ENCODE measurements at regions not wholly inside any gene's neighbourhood (a gene's known extent, or its start where the extent isn't known, plus 50 kb on each side); places are given as distances from the start of the nearest gene placed in this dataset.

DNA sequence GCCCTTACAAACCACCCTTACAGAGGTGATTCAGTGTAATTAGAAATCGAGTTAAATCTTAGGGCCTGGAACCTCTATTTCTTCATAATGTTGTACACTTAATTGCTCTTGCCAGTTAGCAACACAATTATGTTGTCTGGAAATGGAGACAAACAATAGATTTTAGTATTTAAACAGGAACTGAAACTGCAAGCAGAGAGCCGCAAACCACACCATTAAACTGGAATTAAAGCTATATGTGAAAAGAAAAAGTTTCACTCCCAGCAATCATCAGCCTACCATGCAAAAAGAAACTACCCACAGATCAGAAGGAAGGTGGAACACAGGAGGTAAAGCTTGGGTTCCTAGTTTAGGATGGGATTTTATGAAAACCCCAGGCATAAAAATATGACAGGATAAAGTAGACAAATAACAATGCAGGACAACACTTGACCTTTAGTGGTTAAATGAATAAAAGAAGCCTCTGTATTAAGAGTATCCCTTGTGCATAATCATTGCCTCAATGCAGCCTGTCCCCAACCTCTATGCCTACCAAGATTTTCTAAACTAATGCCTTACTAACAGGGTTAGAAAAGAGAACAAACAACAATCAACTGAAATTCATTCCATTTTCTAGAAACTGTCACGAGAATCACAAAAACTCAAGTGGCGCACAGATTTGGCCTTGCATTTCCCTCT lies 304.3 kb upstream of the ESRRG start:
- no peak for TF ChIP-seq POLR2AphosphoS5 (IDR thresholded peaks at IDR 0.05; ENCODE audit: low read depth, low read length)
- no peak for TF ChIP-seq TAF1 (IDR thresholded peaks at IDR 0.05; ENCODE audit: low read depth, low read length)
- no peak for TF ChIP-seq POLR2A (IDR thresholded peaks at IDR 0.05; ENCODE audit: low read depth, low read length)
- no peak for TF ChIP-seq POU2F2 (IDR thresholded peaks at IDR 0.05; ENCODE audit: low read depth, low read length)
- TF ChIP-seq PAX5 (IDR thresholded peaks at IDR 0.05; ENCODE audit: insufficient read depth, low read length, severe bottlenecking) = no peak
- TF ChIP-seq SPI1 (IDR thresholded peaks at IDR 0.05; ENCODE audit: low read depth, low read length) = peak; percentile 95
- no peak for DNase-seq (ENCODE audit: insufficient read length, low spot score)
- no peak for FAIRE-seq

DNA sequence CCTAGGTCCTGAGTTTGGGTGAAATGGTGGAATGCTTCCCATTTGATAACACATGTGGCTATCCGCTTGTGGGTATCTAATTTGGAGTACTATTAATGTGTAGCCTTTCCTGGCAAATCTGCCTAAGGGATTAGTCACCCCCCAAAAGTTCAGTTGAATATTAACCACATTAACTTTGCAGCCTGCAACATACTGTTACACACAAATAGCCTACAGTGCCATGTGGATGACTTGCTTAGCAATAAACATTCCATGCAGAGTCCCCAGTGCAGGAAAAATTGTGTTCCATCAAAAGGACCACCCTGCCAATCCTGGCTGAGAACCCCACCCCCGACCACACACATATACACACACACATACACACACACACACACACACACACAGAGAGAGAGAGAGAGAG lies 303.3 kb upstream of the ESRRG start:
- TF ChIP-seq POU2F2 (IDR thresholded peaks at IDR 0.05; ENCODE audit: low read depth, low read length) = no peak
- TF ChIP-seq POLR2AphosphoS5 (IDR thresholded peaks at IDR 0.05; ENCODE audit: low read depth, low read length) = no peak
- no peak for TF ChIP-seq PAX5 (IDR thresholded peaks at IDR 0.05; ENCODE audit: insufficient read depth, low read length, severe bottlenecking)
- TF ChIP-seq SPI1 (IDR thresholded peaks at IDR 0.05; ENCODE audit: low read depth, low read length) = no peak
- no peak for TF ChIP-seq POLR2A (IDR thresholded peaks at IDR 0.05; ENCODE audit: low read depth, low read length)
- no peak for TF ChIP-seq TAF1 (IDR thresholded peaks at IDR 0.05; ENCODE audit: low read depth, low read length)
- FAIRE-seq = no peak
- DNase-seq (ENCODE audit: insufficient read length, low spot score) = no peak

- no peak for DNase-seq (ENCODE audit: insufficient read length, low spot score)
- TF ChIP-seq POU2F2 (IDR thresholded peaks at IDR 0.05; ENCODE audit: low read depth, low read length) (no peak), POLR2A (IDR thresholded peaks at IDR 0.05; ENCODE audit: low read depth, low read length) (no peak), TAF1 (IDR thresholded peaks at IDR 0.05; ENCODE audit: low read depth, low read length) (no peak)
- no peak for FAIRE-seq
Measured at GRCh38 chr1:217025381-217025780, 302.2 kb upstream of the ESRRG start.

DNA sequence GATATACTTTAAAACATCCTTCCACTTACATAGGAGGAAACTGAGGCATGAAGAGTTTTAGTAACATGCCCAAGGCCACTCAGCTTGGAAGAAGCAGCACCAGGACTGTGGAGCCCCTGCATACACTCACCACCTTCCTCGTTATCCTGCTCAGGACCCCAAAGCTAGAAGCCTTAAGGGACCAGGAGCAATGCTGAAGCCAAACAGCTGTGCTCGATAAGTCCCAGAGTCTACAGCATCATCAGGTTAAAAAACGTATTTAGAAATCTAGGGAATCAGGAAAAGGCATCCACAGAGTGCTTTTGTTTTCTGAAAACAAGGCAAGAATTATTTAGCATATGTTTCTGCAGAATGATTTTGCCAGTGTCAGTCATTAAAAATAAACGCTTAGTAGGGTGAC lies 301.7 kb upstream of the ESRRG start:
- FAIRE-seq (no peak), DNase-seq (ENCODE audit: insufficient read length, low spot score) (no peak)
- TF ChIP-seq POLR2AphosphoS5 (IDR thresholded peaks at IDR 0.05; ENCODE audit: low read depth, low read length) (no peak), PAX5 (IDR thresholded peaks at IDR 0.05; ENCODE audit: insufficient read depth, low read length, severe bottlenecking) (no peak), POU2F2 (IDR thresholded peaks at IDR 0.05; ENCODE audit: low read depth, low read length) (no peak), SPI1 (IDR thresholded peaks at IDR 0.05; ENCODE audit: low read depth, low read length) (no peak), TAF1 (IDR thresholded peaks at IDR 0.05; ENCODE audit: low read depth, low read length) (no peak), POLR2A (IDR thresholded peaks at IDR 0.05; ENCODE audit: low read depth, low read length) (no peak)

GRCh38 chr1:217021956-217022355 lies 298.7 kb upstream of the ESRRG start:
- no peak for TF ChIP-seq TAF1 (IDR thresholded peaks at IDR 0.05; ENCODE audit: low read depth, low read length)
- TF ChIP-seq POLR2AphosphoS5 (IDR thresholded peaks at IDR 0.05; ENCODE audit: low read depth, low read length) = no peak
- TF ChIP-seq SPI1 (IDR thresholded peaks at IDR 0.05; ENCODE audit: low read depth, low read length) = no peak
- no peak for TF ChIP-seq PAX5 (IDR thresholded peaks at IDR 0.05; ENCODE audit: insufficient read depth, low read length, severe bottlenecking)
- TF ChIP-seq POLR2A (IDR thresholded peaks at IDR 0.05; ENCODE audit: low read depth, low read length) = no peak
- no peak for TF ChIP-seq POU2F2 (IDR thresholded peaks at IDR 0.05; ENCODE audit: low read depth, low read length)
- no peak for DNase-seq (ENCODE audit: insufficient read length, low spot score)
- no peak for FAIRE-seq

- TF ChIP-seq POLR2AphosphoS5 (IDR thresholded peaks at IDR 0.05; ENCODE audit: low read depth, low read length) = no peak
- no peak for TF ChIP-seq POU2F2 (IDR thresholded peaks at IDR 0.05; ENCODE audit: low read depth, low read length)
- TF ChIP-seq PAX5 (IDR thresholded peaks at IDR 0.05; ENCODE audit: insufficient read depth, low read length, severe bottlenecking) = no peak
- no peak for TF ChIP-seq POLR2A (IDR thresholded peaks at IDR 0.05; ENCODE audit: low read depth, low read length)
- no peak for TF ChIP-seq SPI1 (IDR thresholded peaks at IDR 0.05; ENCODE audit: low read depth, low read length)
- no peak for TF ChIP-seq TAF1 (IDR thresholded peaks at IDR 0.05; ENCODE audit: low read depth, low read length)
- no peak for FAIRE-seq
- no peak for DNase-seq (ENCODE audit: insufficient read length, low spot score)
Measured at GRCh38 chr1:217021400-217021799, 298.2 kb upstream of the ESRRG start.

DNA sequence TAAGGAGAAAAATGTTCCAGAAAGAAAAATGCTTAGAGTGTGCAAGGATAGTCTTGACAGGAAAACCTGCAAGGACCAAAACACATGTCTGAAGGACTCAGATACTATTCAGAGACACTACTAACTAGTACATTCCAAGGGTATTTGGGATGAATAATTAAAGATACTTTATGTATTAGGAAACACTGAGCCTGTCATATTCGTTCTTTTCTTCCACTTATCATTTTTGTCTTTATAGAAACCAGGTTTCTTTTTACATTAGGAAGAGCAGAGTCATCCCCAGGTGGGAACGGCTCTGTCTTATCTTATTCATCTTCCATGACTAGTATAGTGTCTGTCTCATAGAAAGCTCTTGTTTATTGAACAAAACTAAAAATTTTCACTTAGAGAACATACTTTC lies 296.2 kb upstream of the ESRRG start:
- DNase-seq (ENCODE audit: insufficient read length, low spot score) = no peak
- TF ChIP-seq PAX5 (IDR thresholded peaks at IDR 0.05; ENCODE audit: insufficient read depth, low read length, severe bottlenecking) (no peak), POU2F2 (IDR thresholded peaks at IDR 0.05; ENCODE audit: low read depth, low read length) (no peak), POLR2A (IDR thresholded peaks at IDR 0.05; ENCODE audit: low read depth, low read length) (no peak), POLR2AphosphoS5 (IDR thresholded peaks at IDR 0.05; ENCODE audit: low read depth, low read length) (no peak), TAF1 (IDR thresholded peaks at IDR 0.05; ENCODE audit: low read depth, low read length) (no peak), SPI1 (IDR thresholded peaks at IDR 0.05; ENCODE audit: low read depth, low read length) (no peak)
- no peak for FAIRE-seq

DNA sequence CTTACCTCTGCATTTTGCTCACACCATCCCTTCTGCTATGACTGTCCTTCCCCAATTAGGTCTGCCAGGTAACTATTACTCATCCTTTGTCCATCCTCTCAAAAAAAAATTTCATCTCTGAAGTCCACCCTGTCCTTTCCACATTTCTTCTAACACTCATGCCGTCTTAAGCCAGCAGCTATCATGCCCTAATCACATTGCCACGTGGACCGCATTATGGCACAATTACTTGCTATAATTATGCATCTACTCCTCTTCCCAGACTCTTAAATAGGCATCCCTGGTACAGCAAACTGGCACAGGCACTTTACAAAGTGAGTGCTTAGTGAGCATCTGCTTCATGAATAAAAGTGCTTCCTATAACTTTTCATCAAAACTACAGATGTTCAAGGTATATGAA lies 295.4 kb upstream of the ESRRG start:
- DNase-seq (ENCODE audit: insufficient read length, low spot score) (no peak), FAIRE-seq (no peak)
- no peak for TF ChIP-seq POU2F2 (IDR thresholded peaks at IDR 0.05; ENCODE audit: low read depth, low read length)
- no peak for TF ChIP-seq PAX5 (IDR thresholded peaks at IDR 0.05; ENCODE audit: insufficient read depth, low read length, severe bottlenecking)
- no peak for TF ChIP-seq TAF1 (IDR thresholded peaks at IDR 0.05; ENCODE audit: low read depth, low read length)
- no peak for TF ChIP-seq SPI1 (IDR thresholded peaks at IDR 0.05; ENCODE audit: low read depth, low read length)
- no peak for TF ChIP-seq POLR2A (IDR thresholded peaks at IDR 0.05; ENCODE audit: low read depth, low read length)
- no peak for TF ChIP-seq POLR2AphosphoS5 (IDR thresholded peaks at IDR 0.05; ENCODE audit: low read depth, low read length)

DNA sequence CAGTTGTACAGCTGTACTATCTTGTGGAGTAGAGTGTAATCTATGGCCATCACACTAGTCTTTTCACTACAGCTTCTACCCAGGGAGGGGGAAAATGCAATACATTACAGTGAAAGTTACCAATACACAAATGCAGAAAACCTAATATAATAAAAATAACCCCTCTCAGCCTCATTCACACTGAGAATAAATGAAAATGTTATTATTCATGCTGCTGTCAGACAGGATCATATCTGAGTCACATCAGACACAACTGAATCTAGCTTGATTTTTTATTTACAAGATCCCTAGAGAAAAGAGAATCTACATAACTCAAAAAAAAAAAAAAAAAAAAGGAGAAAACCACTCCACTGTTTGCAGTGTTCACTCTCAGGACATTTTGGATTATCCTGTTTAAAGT lies 293.9 kb upstream of the ESRRG start:
- no peak for FAIRE-seq
- TF ChIP-seq SPI1 (IDR thresholded peaks at IDR 0.05; ENCODE audit: low read depth, low read length) (no peak), POLR2A (IDR thresholded peaks at IDR 0.05; ENCODE audit: low read depth, low read length) (no peak), PAX5 (IDR thresholded peaks at IDR 0.05; ENCODE audit: insufficient read depth, low read length, severe bottlenecking) (no peak), POLR2AphosphoS5 (IDR thresholded peaks at IDR 0.05; ENCODE audit: low read depth, low read length) (no peak), TAF1 (IDR thresholded peaks at IDR 0.05; ENCODE audit: low read depth, low read length) (no peak), POU2F2 (IDR thresholded peaks at IDR 0.05; ENCODE audit: low read depth, low read length) (no peak)
- no peak for DNase-seq (ENCODE audit: insufficient read length, low spot score)

DNA sequence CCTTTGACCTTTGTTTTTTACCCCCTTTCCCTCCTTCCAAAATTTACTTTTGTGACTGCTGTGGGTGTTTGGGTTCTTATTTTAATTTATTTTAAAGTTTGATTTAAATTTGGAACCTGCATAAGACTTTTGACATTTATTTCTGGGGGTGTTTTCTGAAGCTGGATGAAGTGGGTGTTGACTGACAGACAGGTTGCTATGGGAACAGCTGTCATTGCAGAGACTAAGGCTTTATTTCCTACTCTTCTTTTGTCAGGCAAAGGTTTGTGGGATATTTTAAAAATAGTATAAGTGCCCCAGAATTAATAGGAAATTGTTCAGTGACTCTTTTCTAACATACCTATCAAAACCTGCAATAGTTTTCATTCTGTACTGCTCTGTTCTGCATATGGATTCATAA lies 290.8 kb upstream of the ESRRG start:
- TF ChIP-seq TAF1 (IDR thresholded peaks at IDR 0.05; ENCODE audit: low read depth, low read length) (no peak), PAX5 (IDR thresholded peaks at IDR 0.05; ENCODE audit: insufficient read depth, low read length, severe bottlenecking) (no peak), POU2F2 (IDR thresholded peaks at IDR 0.05; ENCODE audit: low read depth, low read length) (no peak), POLR2A (IDR thresholded peaks at IDR 0.05; ENCODE audit: low read depth, low read length) (no peak), POLR2AphosphoS5 (IDR thresholded peaks at IDR 0.05; ENCODE audit: low read depth, low read length) (no peak), SPI1 (IDR thresholded peaks at IDR 0.05; ENCODE audit: low read depth, low read length) (no peak)
- FAIRE-seq (no peak), DNase-seq (ENCODE audit: insufficient read length, low spot score) (no peak)

All from GM12891 (cell line).